ENCODE measurements at regions not wholly inside any gene's neighbourhood (a gene's known extent, or its start where the extent isn't known, plus 50 kb on each side); places are given as distances from the start of the nearest gene placed in this dataset.

GRCh38 chr16:61432421-61432820, 603.8 kb downstream of the CDH8 start:
- TF ChIP-seq CTCF (IDR thresholded peaks at IDR 0.05): no peak
- no peak for TF ChIP-seq POLR2A (IDR thresholded peaks at IDR 0.05)
- no peak for TF ChIP-seq POLR2AphosphoS5 (IDR thresholded peaks at IDR 0.05)
- no peak for TF ChIP-seq EP300 (IDR thresholded peaks at IDR 0.05)
